Smooth muscle cell (in vitro differentiated cells): ENCODE measurements at regions not wholly inside any gene's neighbourhood (a gene's known extent, or its start where the extent isn't known, plus 50 kb on each side); places are given as distances from the start of the nearest gene placed in this dataset.

ENCODE experiments used
- DNase-seq: peaks from one replicate; lab custom pipeline; 2025; ENCODE audit not compliant: unreplicated experiment; lab: John Stamatoyannopoulos, UW
- H2AFZ ChIP-seq: fragments of 200-600 bp; sonication (generic); 2 replicates; pipeline ENCODE4 v1.6.0; 2016; ENCODE audit warnings: antibody characterized with exemption, low read depth, mild to moderate bottlenecking
- H3F3A ChIP-seq: fragments of 200-600 bp; sonication (generic); 2 replicates; pipeline ENCODE4 v1.6.0; 2017; ENCODE audit warnings: antibody characterized with exemption, low read depth
- H3K27ac ChIP-seq: fragments of 200-600 bp; sonication (generic); 2 replicates; pipeline ENCODE4 v1.5.1; 2016; ENCODE audit warnings: low read depth, mild to moderate bottlenecking
- H3K27me3 ChIP-seq: fragments of 200-600 bp; sonication (generic); 2 replicates; pipeline ENCODE4 v1.6.1; 2016; ENCODE audit warnings: low read depth, mild to moderate bottlenecking
- H3K36me3 ChIP-seq: fragments of 200-600 bp; sonication (generic); 2 replicates; pipeline ENCODE4 v1.5.1; 2016; ENCODE audit warnings: low read depth
- H3K4me1 ChIP-seq: fragments of 200-600 bp; sonication (generic); 2 replicates; pipeline ENCODE4 v1.5.1; 2016; ENCODE audit warnings: low read depth
- H3K4me2 ChIP-seq: fragments of 200-600 bp; sonication (generic); 2 replicates; pipeline ENCODE4 v1.6.0; 2016; ENCODE audit warnings: mild to moderate bottlenecking
- H3K4me3 ChIP-seq: fragments of 200-600 bp; sonication (generic); 2 replicates; pipeline ENCODE4 v1.5.1; 2016; ENCODE audit warnings: mild to moderate bottlenecking
- H3K79me2 ChIP-seq: fragments of 200-600 bp; sonication (generic); 2 replicates; pipeline ENCODE4 v1.6.0; 2016; ENCODE audit warnings: low read depth, mild to moderate bottlenecking
- H3K9ac ChIP-seq: fragments of 200-600 bp; sonication (generic); 2 replicates; pipeline ENCODE4 v1.6.0; 2016; ENCODE audit warnings: low read depth
- H3K9me3 ChIP-seq: fragments of 200-600 bp; sonication (generic); replicated peaks from 2 replicates; pipeline ENCODE4 v1.5.1; 2016; ENCODE audit warnings: low read depth
- H4K20me1 ChIP-seq: fragments of 200-600 bp; sonication (generic); 2 replicates; pipeline ENCODE4 v1.6.0; 2016; ENCODE audit warnings: low read depth
- CTCF ChIP-seq: fragments of 200-600 bp; sonication (generic); IDR thresholded peaks from 2 replicates; pipeline ENCODE4 v1.5.1; 2017; ENCODE audit warnings: borderline replicate concordance, mild to moderate bottlenecking, antibody characterized with exemption; ENCODE audit not compliant: insufficient read depth, poor library complexity, severe bottlenecking
- WGBS: methylation state at CpG from one replicate; pipeline ENCODE4 v1.1.7; 2016; ENCODE audit warnings: low lambda C conversion rate; 5-methylcytosine and 5-hydroxymethylcytosine counted together

DNA sequence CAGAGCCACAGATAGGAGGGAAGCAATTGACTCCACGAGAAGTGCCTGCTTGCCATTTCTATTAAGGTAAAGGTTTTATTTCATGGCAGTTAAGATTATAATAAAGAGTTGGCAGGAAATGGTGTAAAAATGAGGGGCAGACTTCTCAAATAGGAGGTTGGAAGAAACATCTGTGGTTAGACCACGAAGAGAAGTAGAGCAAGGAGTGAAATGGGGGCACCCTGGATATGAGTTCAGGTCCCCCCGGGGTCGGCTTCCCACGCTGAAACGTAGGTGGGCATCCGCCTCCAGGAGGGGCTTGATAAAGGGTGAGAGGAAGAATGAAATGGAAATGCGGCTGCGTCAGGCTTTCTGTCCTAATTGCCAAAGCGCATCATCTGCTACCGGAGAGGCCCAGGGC, 209.1 kb downstream of the MAF start:
- Histone ChIP-seq H3K9me3 (no peaks in the 10 kb centered on the region), H3F3A (no peaks in the 10 kb centered on the region)
- WGBS: 94% methylated on average over 11 of the region's 11 CpGs

GRCh38 chr16:79390481-79391051, 210.0 kb downstream of the MAF start:
- DNase-seq: no peak
- Histone ChIP-seq H3K4me2 (no peak overlapping the region), H4K20me1 (no peaks in the 10 kb centered on the region), H3K79me2 (no peaks in the 10 kb centered on the region), H2AFZ (no peak overlapping the region), H3K4me3 (no peak overlapping the region), H3K9ac (no peak overlapping the region), H3F3A (no peaks in the 10 kb centered on the region), H3K27ac (no peak overlapping the region), H3K4me1 (no peaks in the 10 kb centered on the region), H3K27me3 (peaks cover 20% of the 10 kb centered on the region), H3K9me3 (no peaks in the 10 kb centered on the region), H3K36me3 (no peaks in the 10 kb centered on the region)
- no peak for TF ChIP-seq CTCF
- 29% methylated on average over 9 of the region's 9 CpGs for WGBS

More for the DNA sequence above, 209.1 kb downstream of the MAF start:
- no peak for TF ChIP-seq CTCF
- DNase-seq: no peak
- Histone ChIP-seq H3K27me3 (peaks cover 20% of the 10 kb centered on the region), H3K36me3 (no peaks in the 10 kb centered on the region), H3K4me2 (no peak overlapping the region), H4K20me1 (no peaks in the 10 kb centered on the region), H3K79me2 (no peaks in the 10 kb centered on the region), H3K27ac (no peak overlapping the region), H2AFZ (no peak overlapping the region), H3K9ac (no peak overlapping the region), H3K4me1 (no peaks in the 10 kb centered on the region), H3K4me3 (no peak overlapping the region)

DNA sequence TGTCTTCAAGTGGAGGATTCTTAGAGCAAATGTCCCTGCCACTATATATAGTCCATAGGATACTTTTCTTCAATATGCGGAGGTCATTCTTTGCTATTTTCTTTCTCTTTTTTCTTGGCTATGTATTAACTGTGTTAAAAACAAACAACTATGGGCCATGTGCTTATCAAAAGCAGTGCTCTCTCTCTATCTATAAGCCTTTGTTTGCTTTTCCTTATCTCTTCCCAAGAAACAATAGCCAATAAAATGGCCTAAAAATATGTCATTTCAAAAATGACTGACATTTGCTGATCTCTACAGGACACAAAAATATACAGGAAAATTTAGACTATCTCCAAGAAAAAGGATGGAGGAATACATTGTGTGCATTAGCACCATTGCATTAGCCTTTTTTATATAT, 212.1 kb downstream of the MAF start:
- TF ChIP-seq CTCF: no peak

GRCh38 chr16:79386299-79386698, 214.2 kb downstream of the MAF start:
- H2AFZ ChIP-seq: no peak overlapping the region
- H3K27ac ChIP-seq: no peak overlapping the region
- DNase-seq: no peak
- TF ChIP-seq CTCF: no peak
- no peak overlapping the region for H3K9ac ChIP-seq
- no peaks in the 10 kb centered on the region for H3K79me2 ChIP-seq
- H3F3A ChIP-seq: no peaks in the 10 kb centered on the region
- H3K27me3 ChIP-seq: peaks cover 7% of the 10 kb centered on the region
- H4K20me1 ChIP-seq: no peaks in the 10 kb centered on the region
- WGBS: 96% methylated on average over 7 of the region's 7 CpGs
- no peak overlapping the region for H3K4me3 ChIP-seq
- H3K9me3 ChIP-seq: no peaks in the 10 kb centered on the region
- H3K4me2 ChIP-seq: no peak overlapping the region
- no peaks in the 10 kb centered on the region for H3K36me3 ChIP-seq
- no peaks in the 10 kb centered on the region for H3K4me1 ChIP-seq

More for the DNA sequence above, 212.1 kb downstream of the MAF start:
- Histone ChIP-seq H4K20me1 (no peaks in the 10 kb centered on the region), H3K79me2 (no peaks in the 10 kb centered on the region), H3K27me3 (peaks cover 20% of the 10 kb centered on the region), H3K4me1 (no peaks in the 10 kb centered on the region), H3K4me2 (no peak overlapping the region), H3K9me3 (no peaks in the 10 kb centered on the region), H3K27ac (no peak overlapping the region), H2AFZ (no peak overlapping the region), H3K36me3 (no peaks in the 10 kb centered on the region), H3F3A (no peaks in the 10 kb centered on the region), H3K9ac (no peak overlapping the region), H3K4me3 (no peak overlapping the region)
- WGBS: 96% methylated on average over 1 of the region's 1 CpG
- DNase-seq: no peak
